ENCODE measurements at regions not wholly inside any gene's neighbourhood (a gene's known extent, or its start where the extent isn't known, plus 50 kb on each side); places are given as distances from the start of the nearest gene placed in this dataset.

GRCh38 chr1:157371221-157371620, 181.1 kb downstream of the FCRL5 start:
- no peak for TF ChIP-seq POLR2AphosphoS5 (IDR thresholded peaks at IDR 0.05; ENCODE audit: insufficient read depth, low read depth, low read length)
- no peak for TF ChIP-seq MAX (IDR thresholded peaks at IDR 0.05; ENCODE audit: insufficient read depth, insufficient read length)
- TF ChIP-seq CTCF (IDR thresholded peaks at IDR 0.05; ENCODE audit: extremely low read depth in 1 of 2, insufficient read depth in 1 of 2, low read depth in 1 of 2, low read length in 2 of 2): no peak
- TF ChIP-seq POLR2A (IDR thresholded peaks at IDR 0.05; ENCODE audit: low read depth, low read length): no peak
- TF ChIP-seq EZH2 (IDR thresholded peaks at IDR 0.05; ENCODE audit: borderline replicate concordance, low read depth, low read length, severe bottlenecking): no peak

Data from endothelial cell of umbilical vein (primary cell).